Fibroblast of peridontal ligament (primary cell): ENCODE measurements at regions not wholly inside any gene's neighbourhood (a gene's known extent, or its start where the extent isn't known, plus 50 kb on each side); places are given as distances from the start of the nearest gene placed in this dataset.
"Not testable (repeated sequence)": the region's sequence is repeated elsewhere in the genome, so short reads cannot be mapped to it uniquely, and the experiment has no call there.

Source experiments
- DNase-seq: peaks from one replicate; pipeline ENCODE4 v3.0.0-alpha.2; 2010; ENCODE audit errors: extremely low read depth

DNA sequence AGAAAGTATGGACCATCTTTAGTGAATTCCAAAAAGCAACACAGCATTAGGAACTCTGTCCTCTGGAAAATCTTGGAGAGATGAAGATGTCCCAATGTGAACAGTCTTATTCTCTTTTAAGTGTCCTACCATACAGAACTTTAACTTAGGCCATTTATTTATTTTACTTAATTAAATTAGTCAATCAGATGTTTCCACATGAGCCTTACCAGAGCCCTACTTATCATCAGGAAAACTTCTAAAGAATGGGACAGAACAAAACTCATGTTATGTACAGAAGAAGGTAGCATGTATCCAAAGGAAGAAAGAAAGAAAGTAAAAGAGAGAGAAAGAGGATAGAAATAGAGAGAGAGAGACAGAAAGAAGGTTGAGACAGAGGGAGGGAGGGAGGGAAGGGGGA, 276.4 kb downstream of the ETV1 start:
- no peak for DNase-seq

DNA sequence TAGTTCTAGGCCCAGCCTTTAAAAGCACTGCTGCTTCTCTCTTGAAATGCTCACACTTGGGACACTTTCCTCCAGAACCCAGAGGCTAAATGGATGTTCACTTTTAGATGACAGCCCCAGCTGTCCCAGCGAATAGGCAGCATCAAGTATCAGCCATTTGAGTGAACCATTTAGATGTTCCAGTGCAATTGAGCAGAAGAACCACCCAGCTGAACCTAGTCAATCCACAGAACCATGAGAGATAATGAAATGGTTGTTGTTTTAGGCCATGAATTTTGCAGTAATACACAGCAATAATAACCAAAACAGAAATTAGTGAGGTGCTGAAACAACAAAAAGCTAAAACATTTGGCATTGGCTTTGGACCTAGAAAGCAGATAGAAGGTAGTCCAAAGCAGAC, 273.9 kb downstream of the ETV1 start:
- no peak for DNase-seq

DNA sequence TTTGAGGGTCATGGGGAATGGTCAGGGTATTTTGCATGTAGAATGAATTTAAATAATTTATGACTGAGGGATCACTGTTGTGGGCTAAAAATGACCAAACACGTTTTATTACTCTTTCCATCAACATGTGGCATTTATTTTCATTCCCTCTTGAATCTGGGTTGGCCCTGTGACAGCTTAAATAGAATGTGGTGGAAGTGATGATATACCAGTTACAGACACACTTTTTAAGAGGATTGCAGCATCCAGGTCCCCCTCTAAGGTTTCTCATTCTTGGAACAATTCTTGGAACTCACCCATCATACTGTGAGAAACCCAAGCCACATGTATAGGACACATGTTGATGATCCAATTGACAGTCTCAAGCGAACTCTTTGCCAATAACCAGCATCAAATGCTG, 272.4 kb downstream of the ETV1 start:
- peak; percentile 13 for DNase-seq

DNA sequence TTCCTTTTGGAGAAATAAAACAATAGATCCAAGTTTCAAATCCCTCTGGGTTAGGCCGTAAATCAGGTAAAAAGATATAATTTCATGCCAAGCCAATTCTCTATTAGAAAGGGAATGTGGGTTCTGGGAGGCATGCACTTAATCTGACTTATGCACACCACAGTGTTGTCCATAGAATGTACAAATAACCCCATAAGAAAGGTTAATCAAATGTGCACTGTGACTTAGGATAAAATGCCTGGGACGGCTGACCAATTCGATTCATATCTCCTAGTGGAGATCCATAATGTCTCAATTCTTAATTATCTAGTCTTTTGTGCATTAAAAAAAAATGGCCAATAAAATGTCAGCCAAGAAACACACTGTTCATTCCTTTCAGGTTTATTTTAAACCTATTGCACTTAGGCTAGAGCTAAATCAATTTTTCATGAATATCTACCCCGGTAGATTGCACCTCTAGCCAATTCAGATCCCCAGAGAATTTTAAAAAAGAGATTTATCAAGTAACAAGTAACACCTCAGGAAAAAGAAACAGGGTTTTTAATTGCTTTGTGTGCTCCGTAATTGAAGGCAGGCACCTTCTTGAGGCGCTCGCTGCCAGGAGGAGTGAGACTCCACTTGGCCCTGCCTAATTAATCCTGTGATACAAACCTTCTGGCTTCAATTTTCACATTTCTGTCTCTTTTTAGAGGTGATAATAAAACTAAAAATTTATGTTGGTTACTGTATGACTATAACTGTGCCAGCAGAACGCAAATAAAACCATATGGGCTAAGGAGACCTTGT, 265.1 kb downstream of the ETV1 start:
- no peak for DNase-seq

DNA sequence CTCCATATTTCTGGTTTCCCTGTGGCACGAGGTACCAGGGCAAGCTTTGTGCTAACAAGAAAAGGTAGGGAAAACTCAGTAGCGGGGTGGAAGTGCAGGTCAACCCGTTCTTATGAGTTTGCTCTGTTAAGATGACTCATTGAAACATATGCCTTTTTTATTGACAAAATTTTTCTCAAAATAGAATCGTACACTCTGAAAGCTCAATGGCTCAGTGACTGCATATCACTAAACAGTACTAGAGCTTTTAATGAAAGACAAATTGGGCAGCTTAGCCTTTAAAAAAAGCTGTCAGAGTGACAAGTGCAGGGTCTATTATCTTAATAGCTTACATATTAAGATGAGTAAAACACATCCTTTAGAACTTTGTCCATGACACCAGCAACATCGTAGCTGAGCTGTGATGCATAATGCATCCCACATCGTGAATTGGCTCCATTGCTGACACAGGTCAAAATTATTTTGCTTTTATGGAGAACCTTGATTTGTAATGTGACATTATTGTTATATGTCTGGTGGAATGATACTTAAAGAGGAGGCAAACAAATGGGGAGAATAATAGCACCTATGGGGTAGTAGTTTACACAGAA, 264.4 kb downstream of the ETV1 start:
- no peak for DNase-seq

DNA sequence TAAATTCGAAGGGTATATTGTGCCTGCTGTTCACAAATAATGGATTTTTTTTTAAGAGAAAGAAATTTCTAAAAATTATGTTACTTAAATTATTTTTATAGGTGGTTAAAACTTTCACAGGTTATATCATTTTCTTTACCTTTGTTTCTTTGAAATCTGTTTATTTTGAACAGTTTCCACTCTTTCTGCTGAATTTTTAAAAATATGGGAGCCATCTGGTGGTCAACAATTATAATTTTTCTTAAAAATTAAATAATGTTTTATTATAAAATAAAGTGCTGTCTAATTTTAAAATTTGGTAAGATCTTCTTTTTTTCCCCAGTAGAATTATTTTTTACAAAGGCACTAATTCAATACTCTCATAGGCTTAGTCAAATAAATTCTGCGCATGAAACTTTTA, 263.9 kb downstream of the ETV1 start:
- peak; percentile 31 for DNase-seq

DNA sequence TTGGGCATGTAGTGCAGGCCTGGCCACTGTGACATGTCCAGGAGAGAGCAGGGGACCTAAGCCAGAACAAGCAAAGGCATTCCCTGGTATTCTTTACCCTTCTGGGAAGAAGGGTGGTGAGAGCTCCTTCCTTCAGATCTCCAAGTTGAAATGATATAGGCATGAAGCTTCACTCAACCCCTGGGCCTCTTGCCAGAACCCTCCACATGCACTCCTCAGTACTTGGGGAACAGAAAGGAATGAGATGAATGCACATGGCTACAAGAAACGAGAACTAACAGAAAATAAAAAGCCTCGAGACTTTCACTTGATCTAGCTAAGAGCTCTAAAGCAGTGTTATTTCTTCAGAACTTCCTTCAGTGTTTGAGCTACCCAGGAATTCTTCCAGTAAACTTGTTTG, 262.2 kb downstream of the ETV1 start:
- peak; percentile 8 for DNase-seq

DNA sequence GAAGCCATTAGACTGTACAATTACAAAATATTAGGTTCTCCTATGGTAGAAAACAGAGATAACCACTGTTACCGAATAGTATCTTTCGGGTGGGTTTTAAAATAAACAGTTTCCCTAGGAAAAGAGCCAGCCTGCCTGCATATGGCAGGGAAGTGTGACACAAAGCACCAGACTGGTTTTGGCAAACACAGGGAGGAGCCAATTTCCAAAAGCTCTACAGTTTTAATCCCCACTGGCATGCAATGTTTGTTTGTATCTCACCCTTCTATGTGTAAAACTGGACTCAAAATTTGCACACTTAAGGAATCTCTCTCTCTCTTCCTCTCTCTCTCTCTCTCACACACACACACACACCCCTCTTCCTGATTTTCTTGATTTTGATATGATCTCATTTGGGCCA, 261.7 kb downstream of the ETV1 start:
- DNase-seq = no peak

DNA sequence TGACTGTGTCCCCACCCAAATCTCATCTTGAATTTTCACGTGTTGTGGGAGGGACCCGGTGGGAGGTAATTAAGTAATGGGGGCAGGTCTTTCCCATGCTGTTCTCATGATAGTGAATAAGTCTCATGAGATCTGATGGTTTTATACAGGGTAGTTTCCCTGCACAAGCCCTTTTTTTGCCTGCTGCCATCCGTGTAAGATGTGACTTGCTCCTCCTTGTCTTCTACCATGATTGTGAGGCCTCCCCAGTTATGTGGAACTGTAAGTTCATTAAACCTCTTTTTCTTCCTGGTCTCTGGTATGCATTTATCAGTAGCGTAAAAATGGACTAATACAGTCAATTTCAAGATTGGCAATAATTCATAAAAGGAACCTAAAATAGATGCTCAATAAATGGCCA, 261.0 kb downstream of the ETV1 start:
- DNase-seq = not testable (repeated sequence)

DNA sequence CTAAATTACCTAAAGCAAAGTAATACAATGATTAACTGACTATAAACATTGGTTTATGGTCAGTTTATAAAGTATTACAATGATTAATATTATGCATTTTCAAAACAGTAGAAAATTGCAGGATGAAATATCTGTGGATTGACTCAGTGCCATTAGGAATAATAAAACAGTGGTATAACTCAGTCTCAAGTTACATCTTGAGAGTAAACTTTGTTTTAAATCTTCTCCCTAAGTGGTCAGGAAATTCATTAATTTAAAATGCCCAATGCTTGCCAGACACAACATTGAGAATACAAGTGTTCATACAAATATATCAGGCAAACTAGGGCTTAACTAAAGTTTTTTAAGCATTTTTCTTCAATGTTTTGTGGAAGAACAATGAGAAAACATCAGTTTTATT, 257.8 kb downstream of the ETV1 start:
- peak; percentile 12 for DNase-seq

DNA sequence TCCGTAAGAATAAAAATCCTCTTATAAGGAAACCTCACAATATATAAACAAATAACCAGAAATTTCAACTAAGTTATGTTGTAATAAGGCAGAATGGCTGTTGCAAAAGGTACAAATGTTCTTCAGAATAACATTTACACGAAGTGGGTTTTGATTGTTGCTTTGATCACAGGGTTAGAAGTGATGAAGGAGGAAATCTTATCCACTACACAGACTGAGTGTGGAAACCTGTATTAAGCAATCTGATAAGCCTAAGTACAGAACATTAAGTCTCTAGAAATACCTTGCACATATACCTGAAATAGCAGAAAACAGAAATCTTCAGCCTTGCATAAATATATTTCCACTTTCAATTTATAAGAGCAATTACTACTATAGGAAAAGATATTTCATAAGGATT, 251.9 kb downstream of the ETV1 start:
- DNase-seq = no peak

DNA sequence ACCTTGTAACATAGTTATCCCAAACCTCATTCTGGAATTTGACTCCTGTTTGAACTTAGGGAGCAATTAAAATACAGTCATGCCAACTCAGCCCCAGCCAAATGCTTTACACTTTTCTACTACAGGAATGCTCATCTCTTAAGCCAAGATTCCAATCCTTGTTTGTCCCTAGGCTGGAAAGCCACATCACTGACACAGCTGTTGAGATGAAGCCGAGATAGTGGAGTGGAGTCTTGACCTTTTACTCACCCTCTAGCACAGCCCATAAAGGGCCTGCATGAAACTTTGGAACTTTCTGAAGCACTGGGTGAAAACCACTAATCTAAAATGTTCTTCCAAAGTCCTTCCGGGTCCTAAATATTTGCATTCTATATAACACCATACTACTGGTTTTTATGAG, 247.3 kb downstream of the ETV1 start:
- peak; percentile 71 for DNase-seq

DNA sequence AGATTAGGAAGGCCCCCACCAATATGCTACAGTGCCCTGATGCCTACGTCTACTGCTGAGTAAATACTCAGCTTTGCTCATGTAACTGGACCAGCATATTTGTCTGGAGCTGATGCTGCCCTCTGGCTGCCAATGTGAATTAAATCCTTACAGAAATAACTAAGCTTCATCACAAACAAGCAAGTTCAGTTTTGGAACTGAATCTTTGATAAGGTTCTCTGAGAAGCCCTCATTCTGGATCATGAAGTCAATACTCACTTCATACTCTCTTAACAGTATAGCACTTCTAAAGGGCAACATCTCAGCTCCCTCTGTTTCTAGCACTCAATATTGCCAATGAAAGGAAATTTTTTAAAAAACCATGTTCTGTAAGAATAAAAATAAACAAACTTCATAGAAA, 246.7 kb downstream of the ETV1 start:
- peak; percentile 77 for DNase-seq

DNA sequence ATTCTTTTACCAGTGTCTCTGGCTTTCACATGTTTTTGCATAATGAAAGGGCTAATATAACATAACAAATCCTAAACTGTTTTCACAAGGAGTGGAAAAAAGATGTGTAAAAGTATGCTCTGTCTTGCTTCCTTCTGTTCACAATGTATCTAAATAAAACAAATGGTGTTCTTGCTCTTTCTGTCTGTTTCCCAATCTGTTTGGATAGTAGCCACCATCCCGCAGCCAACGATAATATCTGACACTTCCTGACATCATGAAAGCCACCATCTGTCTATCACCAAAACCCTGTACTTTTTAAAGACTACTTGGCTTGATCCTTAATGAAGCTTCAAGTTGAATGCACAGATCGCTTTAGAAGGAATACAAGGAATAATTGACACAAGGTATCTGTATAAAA, 246.2 kb downstream of the ETV1 start:
- peak; percentile 38 for DNase-seq

DNA sequence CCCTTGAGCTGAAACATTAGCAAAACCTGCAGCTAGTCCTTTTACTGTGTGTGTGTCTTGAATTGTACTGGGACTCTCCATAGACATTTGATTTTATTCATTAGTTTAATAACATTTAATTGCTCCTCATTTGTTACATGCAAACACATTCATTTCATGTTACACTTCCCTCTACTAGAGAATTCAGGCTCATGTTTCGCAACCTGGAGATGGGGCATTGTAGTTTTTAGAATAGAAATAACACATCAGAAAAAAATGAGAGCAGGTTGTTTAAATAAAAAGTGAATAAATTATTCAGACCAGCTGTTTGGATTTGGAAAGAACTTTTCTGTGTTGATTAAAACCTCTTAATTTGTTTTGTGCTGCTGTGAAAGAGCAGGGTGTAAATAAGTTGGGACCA, 243.9 kb downstream of the ETV1 start:
- DNase-seq = no peak

DNA sequence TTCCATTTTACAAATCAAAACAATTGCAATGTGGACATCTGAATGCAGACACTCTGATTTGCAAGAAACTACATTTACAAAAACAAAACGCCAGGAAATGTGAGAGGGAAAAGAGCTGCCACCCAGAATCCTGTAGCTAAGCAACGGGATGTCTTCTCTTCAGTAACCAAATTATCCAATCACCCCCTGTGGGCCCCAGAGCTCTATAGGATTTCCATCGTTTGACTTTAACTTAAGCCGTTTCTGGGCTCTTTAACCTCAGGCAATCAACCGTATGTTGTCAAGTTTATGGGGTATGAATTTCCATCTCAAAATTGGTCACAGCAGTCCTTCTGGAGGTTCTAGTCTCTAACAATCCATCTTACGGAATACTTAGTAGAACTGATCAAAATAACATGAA, 240.5 kb downstream of the ETV1 start:
- no peak for DNase-seq

DNA sequence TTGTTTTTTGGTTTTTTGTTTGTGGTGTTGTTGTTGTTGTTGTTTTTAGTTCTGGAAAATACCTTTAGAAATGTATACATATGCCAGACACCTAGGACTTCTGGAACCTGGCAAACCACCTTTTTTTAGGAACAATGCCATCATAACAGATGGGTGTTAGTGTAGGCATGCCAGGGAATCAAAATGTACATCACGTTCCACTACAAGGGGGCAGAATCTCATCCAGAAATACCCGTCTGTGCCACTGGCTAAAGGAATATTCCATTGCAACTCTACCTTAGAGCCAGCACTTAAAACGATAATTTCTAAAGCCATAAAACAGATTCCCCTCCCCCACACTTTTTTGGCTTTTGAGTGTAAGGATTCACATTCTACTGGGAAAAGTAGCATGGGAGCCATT, 239.8 kb downstream of the ETV1 start:
- no peak for DNase-seq

DNA sequence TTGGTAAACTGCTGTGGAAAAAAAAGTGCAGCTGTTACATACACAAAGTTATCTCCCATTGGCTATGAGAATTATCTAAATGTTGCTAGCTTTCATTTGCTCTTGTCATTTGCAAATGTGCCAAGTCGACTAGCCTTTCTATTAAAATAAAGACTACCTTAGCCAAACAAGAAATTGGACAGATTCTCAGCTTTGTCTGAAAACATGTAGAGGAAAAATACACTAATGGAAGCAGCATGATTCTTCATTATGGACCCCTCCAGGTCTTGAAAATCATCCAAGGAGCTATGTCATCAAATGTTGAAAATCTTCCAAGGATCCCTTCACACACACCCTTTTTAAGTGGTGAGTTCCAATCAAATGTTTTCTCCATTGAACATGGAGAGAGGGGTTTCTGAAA, 237.7 kb downstream of the ETV1 start:
- no peak for DNase-seq

DNA sequence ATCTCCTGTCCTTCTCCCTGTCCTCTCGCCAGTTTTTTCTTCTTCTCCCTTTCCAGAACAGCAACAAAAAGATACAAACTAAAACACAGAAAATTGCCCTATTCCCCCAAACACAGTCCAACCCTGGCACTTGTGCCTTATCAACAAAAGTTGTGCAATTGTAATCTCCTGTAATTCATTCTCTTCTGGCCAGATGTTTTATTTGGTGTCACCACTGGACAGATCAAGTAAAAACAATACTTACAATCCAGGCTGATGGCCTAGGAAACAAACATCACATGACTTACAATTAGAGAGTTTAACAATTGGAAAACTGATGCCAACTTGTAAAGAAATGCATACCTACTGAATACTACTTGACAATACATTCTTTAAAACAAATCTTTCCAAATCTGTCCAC, 231.6 kb downstream of the ETV1 start:
- DNase-seq = no peak

DNA sequence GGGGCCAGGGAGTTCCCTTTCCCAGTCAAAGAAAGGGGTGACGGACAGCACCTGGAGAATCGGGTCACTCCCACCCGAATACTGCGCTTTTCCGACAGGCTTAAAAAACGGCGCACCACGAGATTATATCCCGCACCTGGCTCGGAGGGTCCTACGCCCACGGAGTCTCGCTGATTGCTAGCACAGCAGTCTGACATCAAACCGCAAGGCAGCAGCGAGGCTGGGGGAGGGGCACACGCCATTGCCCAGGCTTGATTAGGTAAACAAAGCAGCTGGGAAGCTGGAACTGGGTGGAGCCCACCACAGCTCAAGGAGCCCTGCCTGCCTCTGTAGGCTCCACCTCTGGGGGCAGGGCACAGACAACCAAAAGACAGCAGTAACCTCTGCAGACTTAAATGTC, 223.6 kb downstream of the ETV1 start:
- DNase-seq = not testable (repeated sequence)

DNA sequence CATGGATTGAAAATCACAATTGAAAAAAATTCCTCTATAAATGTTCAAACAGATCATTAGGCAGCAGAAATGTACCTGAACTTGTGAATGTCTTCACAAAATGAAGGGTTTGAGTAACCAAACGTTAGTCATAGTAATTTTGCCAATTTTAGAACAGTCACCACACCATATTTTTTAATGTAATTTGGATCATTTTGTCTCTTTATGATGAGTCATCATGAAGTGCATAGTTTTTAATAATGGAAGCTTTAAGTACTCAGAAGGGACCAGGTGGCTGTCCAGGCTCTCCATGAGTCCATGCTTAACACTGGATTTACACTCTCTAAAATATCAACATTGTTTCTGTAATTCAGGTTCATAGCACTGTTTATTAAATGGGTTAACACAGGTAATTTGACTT, 219.2 kb downstream of the ETV1 start:
- DNase-seq = no peak

DNA sequence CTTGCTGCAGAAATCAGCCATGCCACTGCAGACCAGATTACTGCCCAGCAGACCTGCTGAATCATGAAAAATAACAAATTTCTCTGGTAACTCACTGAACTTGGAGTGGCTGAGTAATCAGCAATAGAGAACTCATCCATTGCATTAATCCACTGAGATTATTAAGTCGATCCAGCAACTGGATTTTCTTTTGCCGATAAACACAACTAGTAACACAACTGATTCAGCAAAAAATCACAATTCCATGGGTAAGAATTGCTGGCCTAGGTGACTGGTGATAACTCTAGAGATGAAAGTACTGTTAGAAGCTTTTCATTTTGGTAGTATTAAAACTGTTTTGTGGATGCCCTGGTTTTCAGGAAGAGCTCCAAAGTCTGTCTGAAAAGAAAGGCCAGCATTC, 214.5 kb downstream of the ETV1 start:
- DNase-seq = no peak

DNA sequence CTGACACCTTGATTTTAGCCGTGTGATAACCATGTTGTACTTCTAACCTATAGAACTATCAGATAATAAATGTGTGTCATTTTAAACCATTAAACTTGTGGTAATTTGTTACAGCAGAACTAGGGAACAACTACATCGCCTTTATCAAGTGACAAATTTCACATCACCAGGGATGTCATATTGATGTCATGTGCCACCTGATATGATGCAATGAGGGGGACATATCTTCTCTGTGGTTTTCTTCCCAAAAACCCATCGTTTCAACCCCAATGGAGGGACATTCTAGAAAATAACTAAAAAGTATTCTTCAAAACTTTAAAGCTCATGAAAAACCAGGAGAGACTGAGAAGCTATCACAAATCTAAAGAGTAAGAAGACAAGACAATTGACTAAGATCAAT, 212.2 kb downstream of the ETV1 start:
- DNase-seq = no peak

DNA sequence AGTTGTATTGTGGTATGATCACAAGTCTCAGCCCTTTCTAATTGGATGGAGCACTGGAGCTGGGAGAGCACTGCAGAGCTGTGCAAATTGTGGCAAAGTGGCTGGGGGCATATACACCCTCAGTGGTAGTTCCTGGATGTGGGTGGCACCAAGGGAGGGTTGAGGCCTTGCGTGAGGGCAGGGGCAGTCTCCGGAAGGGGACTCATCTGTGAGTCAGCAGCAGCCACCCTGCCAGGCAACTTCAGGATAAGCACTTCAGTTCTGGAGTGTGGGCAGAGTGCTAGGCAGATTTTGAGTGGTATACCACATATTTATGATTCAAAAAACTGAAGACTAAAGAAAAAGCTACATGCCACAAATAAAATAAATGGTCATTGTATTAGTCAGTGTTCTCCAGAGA, 210.5 kb downstream of the ETV1 start:
- peak; percentile 40 for DNase-seq
